Fibroblast of skin of right biceps (primary cell): ENCODE measurements at regions not wholly inside any gene's neighbourhood (a gene's known extent, or its start where the extent isn't known, plus 50 kb on each side); places are given as distances from the start of the nearest gene placed in this dataset.
"Not testable (repeated sequence)": the region's sequence is repeated elsewhere in the genome, so short reads cannot be mapped to it uniquely, and the experiment has no call there.

Experiments used
- DNase-seq: peaks from one replicate; pipeline ENCODE4 v3.0.0-alpha.2; 2013

DNA sequence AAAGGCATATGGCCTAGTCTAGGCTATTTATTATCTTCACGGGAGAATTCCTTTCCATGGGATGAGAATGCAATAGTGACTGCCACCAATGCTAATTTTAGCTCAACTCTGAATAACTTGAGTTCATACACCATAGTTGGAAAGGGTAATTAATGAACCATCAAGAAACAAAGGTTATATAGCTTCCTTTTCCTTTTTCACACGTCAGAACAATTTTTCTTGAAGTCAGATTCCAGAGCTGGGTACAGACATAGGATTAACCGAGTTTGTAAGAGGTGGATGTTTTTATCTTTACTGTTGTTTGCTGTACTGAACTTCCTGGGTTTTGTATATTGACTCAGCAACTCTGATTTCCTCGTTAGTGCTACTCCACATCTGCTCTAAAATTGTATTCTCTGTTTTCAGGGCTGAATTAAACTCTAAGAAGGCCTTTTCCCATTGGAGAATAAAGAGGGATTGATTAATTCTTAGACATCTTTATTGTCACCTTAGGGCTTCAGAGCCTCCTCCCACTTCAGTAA, 262.0 kb downstream of the NUF2 start:
- no peak for DNase-seq

DNA sequence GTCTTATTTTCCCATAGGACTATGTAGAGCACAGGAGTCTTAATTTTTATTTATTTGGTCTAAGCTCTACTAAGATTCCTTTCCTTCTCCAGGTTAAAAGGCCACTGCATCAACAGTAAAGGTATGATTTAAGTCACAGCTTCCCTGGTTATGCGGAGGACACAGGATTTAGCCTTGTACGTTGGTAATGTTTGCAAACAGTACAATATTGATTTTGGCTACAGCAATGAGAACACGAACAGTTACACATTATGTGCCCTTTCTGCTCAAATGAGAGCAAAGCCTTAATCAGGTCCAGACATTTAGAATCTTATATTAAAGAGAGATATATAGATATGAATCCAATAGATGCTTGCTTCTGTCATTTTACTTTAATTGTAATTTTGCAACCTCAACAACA, 264.0 kb downstream of the NUF2 start:
- DNase-seq: no peak

DNA sequence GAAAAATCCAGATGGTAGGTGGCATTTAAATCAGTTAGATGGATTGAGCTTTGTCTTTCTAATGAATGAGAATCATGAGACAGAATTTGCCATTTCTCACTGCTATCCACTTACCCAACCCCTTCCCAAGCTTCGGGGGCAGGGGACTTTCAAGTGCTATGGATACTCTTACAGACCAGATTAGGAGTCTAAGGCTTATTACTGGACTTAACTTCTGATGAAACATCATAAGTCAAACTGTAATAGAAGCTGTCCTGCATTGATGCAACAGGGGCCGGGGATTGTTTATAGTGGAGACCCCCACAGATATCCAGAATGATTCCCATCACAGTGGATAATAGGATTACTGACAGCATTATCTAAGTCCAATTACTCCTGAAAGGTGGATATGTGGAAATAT, 267.0 kb downstream of the NUF2 start:
- no peak for DNase-seq

DNA sequence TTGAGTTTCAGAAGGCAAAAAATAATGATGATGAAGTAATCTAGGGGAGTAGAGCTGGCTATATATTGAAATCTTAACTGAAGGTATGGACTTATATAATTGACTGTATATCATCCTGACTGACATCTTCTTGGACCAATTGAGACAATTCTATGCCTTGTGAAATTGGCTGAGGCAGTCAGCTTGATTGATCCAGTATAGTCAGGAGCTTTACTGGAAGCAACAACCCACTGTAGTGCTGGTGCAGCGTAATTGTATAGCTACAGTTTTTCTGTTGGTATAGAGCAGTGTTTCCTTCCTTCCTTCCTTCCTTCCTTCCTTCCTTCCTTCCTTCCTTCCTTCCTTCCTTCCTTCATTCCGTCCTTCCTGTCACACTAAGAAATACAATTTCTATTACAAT, 268.0 kb downstream of the NUF2 start:
- no peak for DNase-seq

DNA sequence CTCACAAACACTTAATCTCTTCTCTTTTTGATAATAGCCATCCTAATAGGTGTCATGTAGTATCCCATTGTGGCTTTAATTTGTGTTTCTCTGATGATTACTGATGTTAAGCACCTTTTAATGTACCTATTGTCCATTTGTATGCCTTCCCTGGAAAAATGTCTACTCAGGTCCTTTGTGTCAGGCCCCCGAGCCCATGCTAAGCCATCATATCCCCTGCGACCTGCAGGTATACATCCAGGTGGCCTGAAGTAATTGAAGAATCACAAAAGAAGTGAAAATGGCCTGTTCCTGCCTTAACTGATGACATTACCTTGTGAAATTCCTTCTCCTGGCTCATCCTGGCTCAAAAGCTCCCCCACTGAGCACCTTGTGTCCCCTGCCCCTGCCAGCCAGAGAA, 269.4 kb downstream of the NUF2 start:
- DNase-seq: not testable (repeated sequence)

DNA sequence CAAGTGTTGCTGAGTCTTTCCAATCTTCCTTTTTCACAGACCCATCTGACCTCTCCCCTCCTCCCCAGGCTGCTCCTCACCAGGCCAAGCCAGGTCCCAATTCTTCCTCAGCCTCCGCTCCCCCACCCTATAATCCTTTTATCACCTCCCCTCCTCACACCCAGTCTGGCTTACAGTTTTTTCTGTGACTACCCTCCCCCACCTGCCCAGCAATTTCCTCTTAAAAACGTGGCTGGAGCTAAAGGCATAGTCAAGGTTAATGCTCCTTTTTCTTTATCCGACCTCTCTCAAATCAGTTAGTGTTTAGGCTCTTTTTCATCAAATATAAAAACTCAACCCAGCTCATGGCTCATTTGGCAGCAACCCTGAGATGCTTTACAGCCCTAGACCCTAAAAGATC, 270.9 kb downstream of the NUF2 start:
- DNase-seq: not testable (repeated sequence)

DNA sequence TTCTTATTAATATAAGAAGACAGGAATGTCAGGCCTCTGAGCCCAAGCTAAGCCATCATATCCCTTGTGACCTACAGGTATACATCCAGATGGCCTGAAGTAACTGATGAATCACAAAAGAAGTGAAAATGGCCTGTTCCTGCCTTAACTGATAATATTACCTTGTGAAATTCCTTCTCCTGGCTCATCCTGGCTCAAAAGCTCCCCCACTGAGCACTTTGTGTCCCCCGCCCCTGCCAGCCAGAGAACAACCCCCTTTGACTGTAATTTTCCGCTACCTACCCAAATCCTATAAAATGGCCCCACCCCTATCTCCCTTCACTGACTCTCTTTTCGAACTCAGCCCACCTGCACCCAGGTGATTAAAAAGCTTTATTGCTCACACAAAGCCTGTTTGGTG, 274.4 kb downstream of the NUF2 start:
- DNase-seq: not testable (repeated sequence)

DNA sequence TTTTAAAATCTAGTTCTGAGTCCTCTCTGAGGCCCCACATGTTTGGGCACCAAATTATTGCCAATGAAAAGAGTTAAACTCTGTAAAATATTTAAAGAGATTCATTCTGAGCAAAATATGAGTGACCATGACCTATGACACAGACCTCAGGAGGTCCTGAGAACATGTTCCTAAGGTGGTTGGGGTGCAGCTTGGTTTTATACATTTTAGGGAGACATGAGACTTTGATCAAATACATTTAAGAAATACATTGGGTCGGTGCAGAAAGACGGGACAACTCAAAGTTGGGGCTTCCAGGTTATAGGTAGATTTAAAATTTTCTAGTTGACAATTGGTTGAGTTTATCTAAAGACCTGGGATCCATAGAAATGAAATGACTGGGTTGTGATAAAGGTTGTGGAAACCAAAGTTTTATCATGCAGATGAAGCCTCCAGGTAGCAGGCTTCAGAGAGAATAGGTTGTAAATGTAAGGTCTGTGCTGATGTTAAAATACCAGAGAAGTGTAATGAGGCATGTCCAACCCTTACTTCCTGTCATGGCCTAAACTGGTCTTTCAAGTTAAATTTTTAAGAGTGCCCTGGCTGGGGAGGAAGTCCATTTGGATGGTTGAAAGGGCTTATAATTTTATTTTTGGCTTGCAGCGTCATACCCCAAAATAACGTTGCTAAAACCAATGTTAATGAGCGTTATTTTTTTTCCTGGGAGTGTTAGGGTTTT, 274.9 kb downstream of the NUF2 start:
- no peak for DNase-seq

DNA sequence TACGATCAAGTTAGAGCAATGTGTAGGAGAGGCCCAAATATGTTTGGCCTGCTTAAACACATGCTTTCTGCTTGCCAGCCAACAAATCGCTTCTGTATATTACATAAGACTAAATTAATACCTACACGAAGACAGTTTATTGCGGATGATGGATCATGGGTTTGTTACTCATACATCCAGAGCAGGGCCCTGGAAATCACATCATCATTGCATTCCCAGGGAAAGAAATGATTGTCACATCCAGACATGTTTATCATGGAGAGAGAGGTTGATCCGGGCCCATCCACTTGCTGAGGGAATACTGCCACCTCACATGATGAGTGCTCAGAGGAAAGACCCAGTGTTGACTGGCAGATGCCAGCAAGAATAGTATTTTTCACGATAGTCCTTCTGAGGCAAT, 282.6 kb downstream of the NUF2 start:
- DNase-seq: no peak

DNA sequence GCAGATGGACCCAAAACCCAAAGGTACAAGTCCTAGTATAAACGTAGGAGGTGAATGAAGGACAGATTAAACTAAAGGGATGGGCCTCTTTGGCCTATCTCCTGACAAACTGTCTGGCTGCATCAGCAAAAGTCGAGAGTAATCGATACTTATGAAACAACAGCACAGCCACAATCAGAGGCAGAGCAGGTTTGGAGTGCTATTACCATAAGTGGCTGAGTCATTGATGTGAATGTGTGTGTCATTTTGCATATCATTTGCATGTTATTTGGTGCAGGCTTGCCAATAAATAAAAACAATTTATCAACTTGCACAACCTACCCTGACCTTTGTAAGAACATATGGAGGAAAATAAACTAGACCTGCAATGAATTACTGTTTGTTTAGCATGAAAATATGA, 283.1 kb downstream of the NUF2 start:
- DNase-seq: no peak

DNA sequence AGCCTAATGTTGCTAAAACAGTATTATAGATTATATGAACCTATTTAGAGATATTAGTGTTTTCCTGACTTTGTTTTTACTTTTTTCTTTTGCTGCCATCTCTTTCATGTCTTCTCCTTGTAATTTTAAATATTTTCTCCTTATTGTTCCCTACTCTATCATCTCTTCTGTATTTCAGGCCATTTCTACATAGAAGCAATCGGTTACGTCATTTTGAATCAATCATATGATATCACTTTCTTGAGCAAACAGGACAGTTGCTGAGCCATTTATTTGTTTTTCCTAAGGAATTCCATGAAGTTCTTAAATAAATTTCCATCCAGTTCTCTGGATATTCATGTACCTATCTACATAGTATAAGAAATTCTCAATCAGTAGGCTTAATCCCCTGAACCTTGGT, 287.2 kb downstream of the NUF2 start:
- DNase-seq: no peak

DNA sequence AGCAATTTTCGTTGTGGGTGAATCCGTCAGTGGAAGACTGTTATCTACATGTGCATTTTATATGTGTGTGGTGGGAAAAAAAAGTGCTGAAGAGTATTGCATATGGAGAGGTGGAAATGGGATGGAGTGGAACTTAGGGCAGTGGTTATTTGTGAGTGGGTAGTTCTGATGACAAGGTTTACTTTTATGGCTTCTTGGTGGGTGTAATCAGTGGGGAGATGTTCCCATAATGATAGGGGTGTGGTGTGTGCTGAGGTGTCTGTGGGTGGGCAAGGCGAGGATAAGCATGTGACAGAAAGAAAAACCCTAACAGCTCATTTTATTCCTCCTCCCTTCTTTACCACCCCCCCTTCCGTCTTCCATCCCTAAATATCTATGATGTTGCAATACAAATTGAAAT, 288.1 kb downstream of the NUF2 start:
- DNase-seq: no peak

DNA sequence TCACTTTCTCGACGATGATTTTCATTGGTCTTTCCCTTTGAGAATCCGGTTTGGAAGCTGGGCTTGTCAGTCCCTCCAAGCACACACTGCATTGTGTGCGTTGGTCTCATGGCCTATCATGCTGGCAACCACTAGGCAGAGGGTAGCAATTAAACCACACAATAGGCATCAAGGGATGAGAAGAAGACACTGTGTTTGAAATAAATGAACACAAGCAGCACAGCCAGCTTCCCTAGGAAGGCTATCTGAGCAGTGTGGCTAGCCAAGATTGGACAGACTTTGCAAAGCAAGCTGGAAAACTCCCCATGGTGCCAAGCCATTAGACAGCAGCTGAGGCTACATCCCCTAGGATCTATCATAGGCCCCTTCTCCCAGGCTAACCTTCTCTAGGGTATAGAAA, 288.7 kb downstream of the NUF2 start:
- DNase-seq: no peak

DNA sequence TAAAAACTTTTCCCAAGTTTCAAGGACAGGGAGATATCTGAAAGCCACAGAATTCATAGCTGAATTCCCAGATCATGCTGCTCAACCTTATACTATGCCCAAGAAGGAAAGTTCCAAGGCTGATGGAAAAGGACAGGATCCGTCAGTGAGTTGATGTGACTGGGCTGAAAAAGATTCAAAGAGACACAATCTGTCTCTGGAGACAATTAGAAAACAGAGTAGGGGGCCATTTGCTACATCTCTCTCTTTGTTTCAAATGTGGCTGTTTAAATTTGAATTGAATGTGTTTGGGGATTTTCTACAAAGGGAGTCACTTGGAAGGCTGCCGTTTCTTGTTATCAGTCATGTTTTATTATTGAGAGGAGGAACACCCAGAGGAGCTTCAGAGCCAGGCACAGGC, 292.6 kb downstream of the NUF2 start:
- no peak for DNase-seq

DNA sequence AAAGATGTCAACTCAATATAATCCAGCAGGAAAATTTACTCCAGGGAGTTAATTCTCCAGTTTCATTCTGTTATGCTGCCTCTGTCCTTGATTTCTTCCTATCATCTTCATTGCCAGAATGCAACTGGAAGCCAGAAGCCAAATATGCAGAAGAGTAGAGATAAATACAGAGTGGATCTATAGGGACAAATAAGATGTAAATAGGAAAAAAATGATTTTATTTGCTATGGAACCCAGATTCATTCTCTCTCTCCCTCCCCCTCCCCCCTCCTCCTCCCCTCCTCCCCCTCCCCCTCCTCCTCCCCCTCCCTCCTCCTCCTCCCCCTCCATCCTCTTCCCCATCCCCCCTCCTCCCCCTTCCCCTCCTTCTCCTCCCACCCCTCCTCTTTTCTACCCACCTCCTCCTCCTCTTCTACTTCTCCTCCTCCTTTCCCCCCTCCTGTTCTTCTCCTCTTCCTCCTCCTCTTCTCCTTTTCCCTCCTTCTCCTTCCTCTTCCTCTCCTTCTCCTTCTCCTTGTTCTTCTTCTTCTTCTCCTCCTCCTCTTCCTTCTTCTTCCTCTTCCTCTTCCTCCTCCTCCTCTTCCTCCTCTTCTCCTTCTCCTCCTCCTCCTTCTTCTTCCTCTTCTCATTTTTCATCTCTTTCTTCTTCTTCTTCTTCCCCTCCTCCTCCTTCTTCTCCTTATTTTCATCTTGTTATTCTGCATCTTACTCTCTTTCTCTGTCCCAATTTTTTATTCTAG, 306.4 kb downstream of the NUF2 start:
- no peak for DNase-seq

DNA sequence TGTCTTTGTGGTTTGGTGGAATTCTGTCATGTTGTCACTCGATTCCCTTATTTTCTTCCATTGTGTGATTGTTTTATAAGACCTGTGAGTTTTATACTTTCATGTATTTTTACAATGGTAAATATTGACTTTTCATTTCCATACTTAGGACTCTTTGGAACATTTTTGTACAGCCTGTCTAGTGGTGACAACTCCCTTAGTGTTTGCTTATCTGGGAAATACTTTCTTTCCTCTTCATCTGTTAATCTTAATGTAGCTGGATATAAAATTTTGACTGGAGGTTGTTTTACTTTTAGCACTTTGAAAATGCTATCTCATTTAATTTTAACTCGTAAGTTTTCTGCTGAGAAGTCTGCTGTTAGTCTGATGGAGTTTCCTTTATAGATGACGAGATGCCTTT, 310.5 kb downstream of the NUF2 start:
- DNase-seq: no peak

DNA sequence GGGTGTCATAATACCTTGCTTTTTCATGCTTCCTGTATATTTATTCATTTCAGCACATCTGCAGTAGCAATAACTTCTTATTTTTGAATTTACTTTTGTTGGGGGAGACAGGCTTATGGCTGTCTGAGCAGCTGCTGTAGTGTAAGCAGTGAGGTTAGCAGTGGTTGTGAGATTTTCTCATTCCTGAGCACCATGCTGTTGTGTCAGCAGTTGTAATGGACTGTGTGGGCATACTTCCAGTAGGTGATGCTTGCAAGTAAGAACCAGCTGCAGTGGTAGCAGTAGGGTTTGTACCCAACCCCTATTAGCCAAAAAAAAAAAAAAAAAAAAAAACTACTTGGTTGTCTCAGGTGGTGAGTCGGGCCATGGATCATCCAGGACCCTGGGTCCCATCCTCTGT, 311.6 kb downstream of the NUF2 start:
- DNase-seq: no peak

DNA sequence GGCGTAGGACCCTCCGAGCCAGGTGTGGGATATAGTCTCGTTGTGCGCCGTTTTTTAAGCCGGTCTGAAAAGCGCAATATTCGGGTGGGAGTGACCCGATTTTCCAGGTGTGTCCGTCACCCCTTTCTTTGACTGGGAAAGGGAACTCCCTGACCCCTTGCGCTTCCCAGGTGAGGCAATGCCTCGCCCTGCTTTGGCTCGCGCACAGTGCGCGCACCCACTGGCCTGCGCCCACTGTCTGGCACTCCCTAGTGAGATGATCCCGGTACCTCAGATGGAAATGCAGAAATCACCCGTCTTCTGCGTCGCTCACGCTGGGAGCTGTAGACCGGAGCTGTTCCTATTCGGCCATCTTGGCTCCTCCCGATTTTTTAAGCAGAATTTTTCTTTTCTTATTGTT, 323.9 kb downstream of the NUF2 start:
- not testable (repeated sequence) for DNase-seq

DNA sequence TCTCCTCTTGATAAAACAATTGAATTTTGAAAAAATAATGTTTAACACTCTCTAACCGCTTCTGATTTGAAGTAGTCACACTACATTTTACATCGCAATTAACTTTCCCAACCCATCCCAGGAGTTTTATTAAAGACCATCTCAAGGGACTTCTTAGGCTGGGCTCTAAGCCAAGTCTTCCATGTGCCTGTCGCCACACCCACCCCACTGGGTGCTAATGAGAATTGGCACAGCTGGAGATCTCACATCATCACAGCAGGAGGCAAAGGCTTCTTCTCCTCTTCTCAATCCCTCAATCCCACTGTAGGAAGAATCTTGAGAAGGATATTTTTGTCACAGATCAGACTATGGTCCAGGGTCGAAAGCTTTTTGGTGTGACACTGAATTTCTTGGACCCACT, 328.9 kb downstream of the NUF2 start:
- DNase-seq: peak; percentile 10

DNA sequence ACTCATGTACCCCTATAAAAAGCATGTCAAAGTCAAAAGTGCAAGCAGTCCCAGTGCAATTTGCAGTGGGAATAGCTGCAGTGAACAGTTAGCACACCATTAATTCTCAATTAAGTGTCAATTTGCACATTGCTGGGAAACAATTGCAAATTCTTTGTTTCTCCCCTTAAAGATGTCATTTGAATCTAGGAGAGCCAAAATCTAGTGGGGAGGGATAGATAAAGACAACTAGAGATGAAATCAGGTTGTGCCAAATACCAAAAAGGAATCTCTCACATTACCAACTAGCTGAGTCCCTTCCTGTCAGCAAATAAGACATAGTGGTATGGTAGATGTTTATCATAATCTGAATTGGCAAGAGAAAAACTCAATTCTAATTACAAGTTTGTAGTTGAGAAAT, 330.7 kb downstream of the NUF2 start:
- no peak for DNase-seq

DNA sequence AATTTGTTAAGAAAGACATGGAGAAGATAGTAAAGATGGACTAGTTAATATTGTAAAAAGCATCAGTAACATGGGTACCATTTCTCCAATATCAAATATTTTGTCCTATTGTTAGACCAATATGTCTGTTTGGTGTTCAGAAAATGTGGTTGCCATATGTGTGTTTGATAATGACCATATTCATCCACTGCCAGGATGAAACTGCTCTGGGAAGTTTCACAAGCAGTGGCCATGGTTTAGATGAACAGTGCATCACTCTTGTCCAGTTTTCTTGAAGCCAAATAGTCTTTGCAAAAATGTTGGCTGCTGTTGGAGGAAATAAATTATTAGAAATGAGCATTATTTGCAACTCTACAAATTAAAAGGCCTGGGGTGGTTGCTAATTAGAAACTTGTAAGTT, 333.8 kb downstream of the NUF2 start:
- no peak for DNase-seq

DNA sequence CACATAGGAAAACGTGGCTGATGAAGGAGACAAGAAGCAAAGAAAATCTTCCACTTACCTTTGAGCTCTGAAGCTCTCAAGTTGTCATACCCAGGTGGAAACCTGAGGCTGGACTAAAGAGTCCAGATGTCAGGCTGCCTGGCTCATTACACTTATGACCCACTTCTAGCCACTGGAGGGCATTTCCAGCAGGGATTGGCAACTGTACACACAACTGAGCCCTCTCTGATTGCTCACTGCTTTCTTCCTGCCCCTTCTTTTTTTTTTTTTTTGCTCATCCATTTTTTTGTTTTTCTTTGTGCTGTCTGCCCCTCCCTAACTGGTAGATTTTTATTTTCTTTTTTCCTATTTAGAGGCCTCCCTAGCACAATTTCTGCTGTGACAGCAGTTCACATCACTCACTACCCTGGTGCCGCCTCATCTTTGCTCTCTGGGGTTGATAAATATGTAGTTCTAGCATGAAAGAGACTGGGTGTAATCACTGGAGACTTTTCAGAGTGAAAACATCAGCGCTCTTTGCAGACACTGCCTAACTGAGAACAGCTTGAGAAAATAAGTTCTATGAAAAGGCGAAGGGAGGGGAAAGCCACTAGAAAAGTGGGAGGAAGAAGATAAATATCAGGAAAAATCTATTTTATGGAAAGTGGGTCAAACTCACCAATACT, 334.5 kb downstream of the NUF2 start:
- no peak for DNase-seq

DNA sequence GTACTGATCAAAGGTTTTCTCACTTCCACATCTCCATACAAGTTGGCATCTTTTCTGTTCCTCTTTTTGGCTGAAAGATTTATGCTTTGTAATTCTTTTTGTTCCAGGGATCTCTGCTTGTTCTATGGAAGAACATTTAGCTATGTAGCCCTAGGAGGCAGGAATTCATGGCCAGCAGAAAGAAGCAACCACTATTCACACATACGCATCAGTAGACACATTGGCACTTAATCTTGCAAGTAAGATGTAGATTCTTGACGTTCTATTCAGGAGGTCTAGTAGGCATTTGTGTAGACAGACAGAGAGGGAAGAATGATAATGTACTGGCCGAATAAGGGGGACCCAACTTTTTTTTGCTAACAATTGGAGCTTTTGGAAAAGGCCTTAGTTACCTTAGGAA, 336.0 kb downstream of the NUF2 start:
- no peak for DNase-seq

DNA sequence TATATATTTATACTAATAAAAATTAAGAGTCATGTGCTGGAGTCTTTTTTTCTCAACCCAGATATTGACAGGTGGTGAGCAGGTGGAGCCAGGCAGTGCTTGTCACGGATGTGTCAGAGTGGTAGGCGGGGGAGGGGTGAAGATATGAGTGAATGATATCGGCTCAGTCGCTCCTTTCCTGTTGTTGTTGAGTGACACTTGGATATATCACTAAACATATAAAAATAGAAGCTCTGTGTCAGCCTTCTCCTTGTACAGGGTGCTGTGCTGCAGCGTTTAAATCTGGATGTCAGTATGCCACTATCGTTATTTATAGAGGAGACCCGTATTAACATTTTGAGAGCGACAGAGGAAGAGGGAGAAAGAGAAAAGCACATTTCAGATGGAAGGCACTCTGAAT, 339.6 kb downstream of the NUF2 start:
- DNase-seq: no peak
